Renal cortex interstitium (tissue), 11 donors: ENCODE measurements at regions not wholly inside any gene's neighbourhood (a gene's known extent, or its start where the extent isn't known, plus 50 kb on each side); places are given as distances from the start of the nearest gene placed in this dataset.

Experiments used
- DNase-seq, 11 donors: peaks; one replicate each; pipeline ENCODE4 v3.0.0-alpha.2; 2013; ENCODE audit warnings: low read depth in 9 of 11, low spot score in 4 of 11; ENCODE audit errors: extremely low read depth in 1 of 11

DNA sequence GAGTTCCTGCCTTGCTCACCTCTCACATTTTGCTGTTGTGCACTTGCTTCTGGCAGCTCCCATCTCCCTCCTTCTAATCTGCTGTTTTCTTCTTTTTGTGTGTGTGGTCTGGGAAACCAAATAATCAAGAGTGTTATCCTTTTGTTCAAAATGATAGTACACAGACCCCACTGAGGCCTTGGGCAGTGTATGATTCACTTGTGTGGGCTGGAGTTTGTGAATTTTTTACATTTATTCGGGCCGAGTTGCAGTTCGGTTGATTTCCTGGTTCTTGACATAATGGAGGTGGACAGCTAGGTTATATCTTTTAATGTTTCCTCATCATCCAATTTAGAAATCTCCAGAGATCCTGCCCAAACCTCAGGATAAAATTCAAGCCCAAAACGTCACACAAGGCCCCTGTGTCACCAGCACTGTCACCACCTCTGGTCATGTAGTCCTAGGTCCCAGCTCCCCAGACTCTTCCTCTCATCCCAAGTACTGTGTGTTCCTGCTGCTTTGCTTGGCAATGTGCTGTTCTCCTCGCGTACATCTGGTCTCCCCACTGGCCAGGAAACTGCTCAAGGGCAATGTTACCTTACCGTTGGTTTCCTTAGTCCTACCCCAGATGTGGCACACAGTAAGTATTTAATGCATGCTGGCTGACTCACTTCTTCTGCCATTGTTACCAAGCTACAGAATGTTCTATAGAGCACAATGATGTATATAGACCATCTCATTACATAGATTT, 55.7 kb upstream of the PHACTR2 start:
- DNase-seq: no peak

DNA sequence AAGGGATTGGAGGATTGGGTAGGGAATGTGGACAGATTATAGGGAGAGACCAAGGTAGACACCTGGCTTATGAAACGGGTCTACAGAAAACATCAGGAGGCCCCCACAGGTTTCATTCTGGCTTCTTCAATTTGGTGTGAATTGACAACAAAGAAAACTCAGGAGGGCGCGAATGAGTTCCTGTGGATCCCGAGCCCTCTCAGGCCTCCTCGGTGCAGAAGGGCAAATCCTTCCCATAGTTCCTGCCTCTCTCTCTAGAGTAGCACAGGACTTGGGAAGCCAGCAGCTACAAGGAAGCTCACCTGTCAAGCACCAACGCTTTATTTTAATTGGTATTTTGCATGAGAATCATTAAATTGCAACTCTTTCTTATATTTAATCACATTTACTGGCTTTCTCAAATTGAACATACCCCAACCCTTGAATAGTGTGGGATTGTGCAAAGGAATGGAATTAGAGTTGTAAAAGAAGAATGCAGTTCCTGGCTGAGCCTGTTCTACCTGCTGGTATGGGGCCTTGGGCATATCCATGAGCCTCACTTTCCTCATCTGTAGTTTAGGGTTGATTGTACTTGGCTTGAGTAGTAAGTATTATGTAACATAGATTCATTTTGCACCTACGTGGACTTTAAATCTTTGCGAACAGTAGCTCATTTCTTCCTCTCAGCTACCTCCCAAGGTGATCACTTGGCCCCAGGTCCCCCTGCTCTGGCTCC, 56.4 kb upstream of the PHACTR2 start:
- no peak for DNase-seq

DNA sequence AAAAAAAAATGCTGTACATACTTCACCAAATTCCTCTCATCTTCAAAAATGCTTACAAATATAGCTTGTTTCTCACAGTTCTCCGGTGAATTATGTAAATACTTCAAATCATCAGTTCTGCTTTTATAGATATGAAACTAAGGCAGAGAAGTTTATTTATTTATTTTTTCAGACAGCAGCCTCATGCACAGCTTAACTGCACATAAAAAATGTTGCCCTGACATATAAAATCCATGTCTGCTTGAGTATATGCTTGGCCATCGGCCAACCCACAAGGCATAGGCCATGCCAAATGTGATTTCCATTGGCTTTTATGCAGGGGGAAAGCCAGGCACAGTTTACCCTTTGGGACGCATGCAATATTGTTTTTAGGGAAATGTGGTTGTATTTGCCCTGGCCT, 57.3 kb upstream of the PHACTR2 start:
- no peak for DNase-seq

DNA sequence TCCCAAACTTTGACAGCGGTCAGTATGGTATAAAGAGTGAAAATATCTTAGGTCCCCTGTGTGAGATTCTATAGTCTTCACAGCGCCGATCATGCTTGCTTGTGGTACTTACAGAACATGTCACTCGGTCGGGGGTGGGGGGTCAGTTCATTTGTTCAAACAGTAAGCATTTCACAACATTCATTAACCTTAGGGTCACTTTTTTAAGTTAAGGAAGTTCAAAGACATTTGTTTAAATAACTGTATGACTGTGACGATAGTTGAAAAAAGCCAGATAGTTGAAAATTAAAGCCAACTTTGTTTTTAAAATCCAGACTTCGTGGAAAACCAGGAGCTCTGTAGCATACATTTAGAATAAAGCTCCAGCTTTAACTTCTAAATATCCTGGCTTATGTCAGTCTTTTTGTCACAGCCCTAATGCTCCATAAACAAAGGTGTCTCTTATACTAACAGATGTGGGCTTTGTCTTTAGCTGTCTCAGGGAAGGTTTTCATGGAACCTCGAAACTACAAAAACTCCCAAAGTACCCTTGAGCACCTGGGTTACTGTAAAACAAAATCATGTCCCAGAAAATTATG, 57.9 kb upstream of the PHACTR2 start:
- DNase-seq: no peak

DNA sequence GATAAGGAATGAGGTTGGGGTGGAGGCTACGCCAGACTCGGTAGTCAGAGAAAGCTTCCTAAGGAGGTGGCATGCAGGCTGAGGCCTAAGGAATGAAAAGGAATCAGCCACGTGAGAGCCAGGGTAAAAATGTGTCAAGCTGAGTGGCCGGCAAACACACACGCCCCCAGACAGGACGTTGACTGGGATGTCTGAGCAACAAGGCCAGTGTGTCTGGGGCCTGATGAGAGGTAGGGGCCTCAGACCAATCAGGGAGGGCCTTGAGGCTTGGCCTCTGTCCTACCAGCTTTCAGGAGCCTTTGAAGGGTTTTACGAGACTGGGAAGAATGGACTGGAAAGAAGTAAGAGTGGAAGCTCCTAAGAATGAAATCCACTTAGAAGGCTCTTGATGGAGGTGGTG, 61.0 kb upstream of the PHACTR2 start:
- DNase-seq: no peak

DNA sequence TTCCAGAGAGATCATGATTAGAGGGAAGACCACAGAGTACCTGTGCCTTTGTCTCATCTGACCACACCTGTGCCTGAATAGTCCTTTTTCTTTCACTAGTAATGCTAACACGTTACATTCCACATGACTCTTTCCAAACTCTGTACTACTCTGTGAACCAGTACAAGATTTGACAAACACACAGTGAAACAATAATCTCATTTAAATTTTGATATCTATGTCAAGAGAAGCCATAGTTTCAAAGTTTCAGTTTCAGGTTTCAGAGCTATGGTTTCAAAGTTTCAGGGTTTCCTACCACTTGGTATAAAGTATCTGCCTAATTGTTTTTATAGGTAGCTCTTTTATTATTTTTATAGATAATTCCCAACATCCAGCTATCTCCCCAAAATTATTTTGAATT, 62.0 kb upstream of the PHACTR2 start:
- DNase-seq: no peak

DNA sequence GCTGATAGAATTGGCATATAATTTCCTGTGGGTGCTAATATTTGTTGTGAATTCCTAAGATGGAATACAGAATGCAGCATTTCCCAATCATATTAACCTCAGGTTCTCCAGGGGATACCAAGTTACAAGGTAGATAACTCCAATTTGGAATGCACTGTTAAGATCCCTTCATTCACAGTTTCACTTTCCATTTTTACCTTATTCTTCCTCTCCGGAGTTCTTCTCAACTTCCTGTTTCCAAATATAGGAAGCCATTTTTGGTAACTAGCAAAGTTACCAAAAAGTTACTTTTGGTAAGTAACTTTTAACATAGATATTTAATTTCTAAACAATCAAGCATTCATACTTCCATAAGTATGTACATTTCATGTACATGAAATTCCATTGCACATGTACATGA, 63.5 kb upstream of the PHACTR2 start:
- DNase-seq: no peak

DNA sequence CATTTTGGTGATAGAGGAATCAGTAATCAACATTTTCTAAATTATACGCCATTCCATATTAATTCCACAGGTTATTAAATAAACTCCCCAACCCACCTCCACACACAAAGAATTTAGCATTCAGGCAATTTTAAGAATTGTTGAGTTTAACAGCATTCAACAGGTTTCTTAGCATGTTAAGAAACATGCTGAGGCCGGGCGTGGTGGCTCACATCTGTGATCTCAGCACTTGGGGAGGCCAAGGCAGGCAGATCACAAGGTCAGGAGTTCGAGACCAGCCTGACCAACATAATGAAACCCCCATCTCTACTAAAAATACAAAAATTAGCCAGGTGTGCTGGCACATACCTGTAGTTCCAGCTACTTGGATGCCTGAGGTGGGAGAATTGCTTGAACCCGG, 64.0 kb upstream of the PHACTR2 start:
- no peak for DNase-seq

DNA sequence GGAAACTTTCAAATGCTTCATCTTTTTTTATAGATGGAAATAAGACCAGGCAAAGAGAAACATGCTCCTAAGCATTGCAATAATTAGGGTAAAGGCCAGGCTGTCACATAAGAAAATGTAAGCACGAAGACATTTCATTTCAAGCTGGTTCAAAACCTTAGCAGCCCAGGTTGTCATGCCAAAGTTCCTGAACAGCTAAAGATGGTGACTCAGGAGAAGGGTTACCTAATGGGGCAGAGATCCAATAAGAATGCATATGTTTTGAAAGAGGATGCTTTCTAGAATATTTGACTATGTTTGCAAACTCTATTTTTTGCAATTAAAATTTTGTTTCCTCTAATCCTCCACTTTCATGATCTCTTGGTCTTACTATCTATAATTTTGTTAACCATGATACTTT, 65.6 kb upstream of the PHACTR2 start:
- no peak for DNase-seq

DNA sequence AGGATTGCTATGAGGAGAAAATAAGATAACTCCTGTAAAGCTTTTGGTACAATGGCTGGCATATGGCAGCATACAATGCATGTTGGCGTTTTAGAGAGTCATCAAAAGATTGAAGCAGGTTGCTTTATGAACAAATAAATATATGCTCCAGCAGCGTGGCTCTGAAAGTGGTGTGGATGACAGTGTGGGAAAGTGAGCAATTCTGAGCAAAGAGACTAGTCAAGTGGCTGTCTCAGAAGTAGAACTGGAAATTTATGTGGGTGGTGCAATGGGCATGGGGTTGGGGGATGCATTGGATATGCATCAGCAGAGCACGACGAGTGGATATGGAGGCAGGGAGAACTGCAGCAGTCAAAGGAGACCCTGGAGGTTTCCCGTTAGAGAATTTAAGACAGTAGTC, 66.2 kb upstream of the PHACTR2 start:
- no peak for DNase-seq

DNA sequence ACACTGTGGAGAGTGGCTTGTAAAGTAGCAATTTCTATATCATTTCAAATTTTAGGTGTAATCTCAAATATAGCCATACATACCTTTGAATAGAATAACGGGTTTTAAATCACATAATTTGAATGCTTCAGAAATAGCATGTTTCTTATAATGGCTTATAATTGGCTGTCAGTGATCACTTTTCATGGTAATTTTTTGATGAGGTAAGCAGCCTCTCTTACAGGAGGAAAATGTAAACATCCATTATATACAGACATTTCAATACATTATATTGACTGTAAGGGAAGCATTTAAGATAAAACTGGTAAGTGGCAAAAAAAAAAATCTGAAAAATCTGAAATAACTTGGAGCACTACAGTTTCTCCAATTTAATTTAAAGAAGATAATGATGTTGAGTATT, 67.8 kb upstream of the PHACTR2 start:
- DNase-seq: no peak

DNA sequence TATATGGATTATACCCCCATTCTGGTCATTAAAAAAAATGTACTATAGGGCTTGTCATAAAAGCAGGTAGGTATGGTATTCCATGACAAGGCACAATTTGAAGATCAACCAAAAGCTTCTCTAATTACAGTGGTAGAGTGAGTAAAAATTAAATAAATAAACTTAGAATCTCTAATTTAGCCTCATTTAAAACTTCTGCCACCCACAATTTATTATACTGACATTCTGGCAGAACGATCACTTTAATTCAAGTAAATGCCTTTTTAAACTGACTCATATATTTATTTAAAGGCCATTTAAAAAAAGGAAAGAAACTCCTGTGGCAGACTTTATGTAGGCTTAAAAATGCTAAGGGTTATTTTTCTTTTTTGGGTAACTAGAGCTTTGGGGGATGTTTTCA, 68.3 kb upstream of the PHACTR2 start:
- DNase-seq: no peak

DNA sequence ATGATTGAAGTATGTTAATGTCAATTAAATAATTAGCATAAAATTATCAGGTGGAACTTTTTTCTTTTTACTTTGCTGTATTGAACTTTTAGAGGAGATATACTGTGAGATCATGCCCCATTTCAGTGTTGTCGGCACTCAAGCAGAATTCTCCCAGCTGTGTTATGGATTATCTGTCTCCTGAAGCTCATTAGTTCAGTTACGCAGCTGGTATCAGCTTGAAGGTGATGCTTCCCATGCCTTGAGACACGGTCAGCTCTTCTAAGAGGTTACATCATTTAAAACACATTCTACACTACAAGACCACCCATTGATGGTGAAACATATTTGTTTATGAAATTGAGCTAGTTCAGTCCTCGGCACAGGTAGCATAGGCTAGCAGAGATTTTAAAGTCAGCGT, 68.9 kb upstream of the PHACTR2 start:
- no peak for DNase-seq

DNA sequence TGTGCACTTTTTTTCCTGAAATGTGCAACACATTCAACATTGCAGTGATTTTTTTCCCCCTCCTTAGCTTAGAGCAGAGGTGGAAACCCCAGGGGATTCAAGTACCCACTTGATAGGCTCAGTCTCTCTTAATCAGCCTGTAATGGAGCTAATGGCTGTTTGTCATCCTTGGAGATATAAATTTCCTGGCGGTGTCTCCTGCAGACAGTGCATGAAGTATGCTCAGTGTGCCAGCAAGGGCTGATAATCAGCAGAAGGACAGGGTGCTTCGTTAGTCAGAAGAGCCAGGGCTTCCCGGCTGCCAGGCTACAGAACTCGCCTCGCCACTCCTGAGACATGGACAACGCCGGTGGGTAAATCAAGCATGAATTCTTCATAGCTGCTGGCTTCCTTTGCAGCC, 69.8 kb upstream of the PHACTR2 start:
- no peak for DNase-seq

DNA sequence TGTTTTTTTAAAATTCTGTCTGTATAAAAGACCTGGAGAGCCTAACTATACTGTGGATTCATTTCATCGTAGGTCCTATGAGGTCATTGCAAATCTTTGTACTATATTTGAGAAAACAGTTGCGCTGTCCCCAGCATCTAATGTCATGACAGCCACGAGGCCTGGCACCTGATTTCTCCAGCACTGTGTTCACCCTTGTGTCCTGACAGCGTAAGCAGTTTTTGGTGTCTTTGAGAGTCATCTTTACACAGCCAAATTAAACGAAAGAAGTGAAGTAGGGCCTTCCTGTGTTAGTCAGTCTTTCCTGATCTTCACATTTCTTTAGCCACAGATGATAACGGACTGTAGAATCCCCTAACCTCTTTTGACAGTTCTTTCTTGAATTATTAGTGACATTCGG, 70.6 kb upstream of the PHACTR2 start:
- no peak for DNase-seq

DNA sequence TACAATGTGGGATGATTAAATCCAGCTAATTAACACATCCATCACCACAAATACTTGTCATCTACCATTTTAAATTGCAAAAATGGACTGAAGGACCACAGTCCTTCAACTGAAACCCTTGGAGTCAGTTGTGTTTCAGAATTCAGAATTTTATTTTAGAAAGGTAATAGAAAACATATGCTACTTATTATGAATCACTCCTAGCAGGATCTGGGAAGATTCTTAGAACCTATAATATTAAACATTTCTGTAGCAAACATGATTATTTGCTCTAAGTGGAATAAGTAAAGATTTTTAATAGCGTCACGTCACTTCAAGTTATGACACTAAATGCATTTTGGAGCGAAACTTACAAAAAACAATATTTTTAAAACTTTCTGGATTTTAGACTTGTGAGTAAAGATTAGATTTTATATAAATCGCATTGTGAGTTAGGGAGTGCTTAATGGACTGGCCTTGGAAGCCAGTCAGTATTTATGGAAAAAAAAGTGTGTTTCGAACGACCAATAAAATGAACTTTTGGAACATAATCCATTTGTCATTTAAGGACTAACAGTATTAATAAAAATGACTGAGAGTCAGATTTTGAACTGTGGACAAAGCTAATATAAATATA, 71.8 kb upstream of the PHACTR2 start:
- no peak for DNase-seq

DNA sequence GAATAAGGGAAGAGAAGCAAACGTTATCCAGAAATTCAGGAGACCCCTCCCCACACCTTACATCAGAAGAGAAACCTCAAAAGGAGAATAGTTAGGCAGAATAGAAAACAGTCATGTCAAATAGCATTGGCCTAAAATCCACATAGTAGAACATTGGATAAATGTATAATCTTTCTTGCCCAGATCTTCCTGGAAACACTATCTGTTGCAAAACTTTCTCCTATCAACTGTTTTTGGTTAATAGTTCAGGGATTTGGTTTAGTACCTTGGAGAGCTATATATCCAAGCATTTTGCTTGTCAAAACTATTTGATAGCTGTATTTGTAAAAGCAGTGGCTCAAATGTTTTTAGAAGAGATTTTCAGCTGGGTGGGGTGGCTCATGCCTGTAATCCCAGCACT, 74.3 kb upstream of the PHACTR2 start:
- no peak for DNase-seq

DNA sequence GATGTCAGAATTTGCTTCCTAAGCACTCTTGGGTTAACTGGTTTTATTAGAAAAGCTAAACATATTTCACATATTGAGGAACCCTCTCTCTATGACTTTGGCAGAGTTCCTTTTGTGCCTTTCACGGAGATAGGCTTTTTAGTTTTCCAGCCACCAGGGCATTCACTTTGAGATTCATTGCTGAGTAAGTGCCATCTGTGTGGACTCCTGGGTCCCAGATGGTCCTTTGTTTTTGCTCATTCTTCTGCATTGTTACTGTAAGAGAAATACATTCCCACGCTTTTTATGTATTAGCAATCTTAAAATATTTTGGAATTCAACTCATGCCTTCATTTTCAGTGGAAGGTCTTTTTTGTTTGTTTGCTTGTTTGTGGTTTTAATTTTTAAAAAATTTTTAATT, 76.3 kb upstream of the PHACTR2 start:
- no peak for DNase-seq

DNA sequence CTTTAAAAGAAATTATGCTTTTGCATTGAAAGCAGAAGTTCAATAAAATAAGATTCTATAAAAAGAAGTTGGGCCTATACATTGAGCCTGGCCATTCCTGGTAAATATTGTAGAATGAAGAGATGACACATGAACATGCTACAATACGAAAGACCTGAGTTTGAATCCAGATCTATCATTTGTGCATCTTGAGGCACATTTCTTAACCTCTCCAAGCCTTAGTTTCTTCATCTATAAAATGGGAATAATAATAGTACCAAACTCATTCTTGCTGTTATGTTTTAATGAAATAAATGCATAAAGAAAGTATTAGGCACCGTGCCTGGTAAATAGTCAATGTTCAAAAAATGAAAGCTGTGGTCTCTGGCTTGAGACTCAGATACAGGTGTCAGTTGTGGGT, 76.9 kb upstream of the PHACTR2 start:
- no peak for DNase-seq

DNA sequence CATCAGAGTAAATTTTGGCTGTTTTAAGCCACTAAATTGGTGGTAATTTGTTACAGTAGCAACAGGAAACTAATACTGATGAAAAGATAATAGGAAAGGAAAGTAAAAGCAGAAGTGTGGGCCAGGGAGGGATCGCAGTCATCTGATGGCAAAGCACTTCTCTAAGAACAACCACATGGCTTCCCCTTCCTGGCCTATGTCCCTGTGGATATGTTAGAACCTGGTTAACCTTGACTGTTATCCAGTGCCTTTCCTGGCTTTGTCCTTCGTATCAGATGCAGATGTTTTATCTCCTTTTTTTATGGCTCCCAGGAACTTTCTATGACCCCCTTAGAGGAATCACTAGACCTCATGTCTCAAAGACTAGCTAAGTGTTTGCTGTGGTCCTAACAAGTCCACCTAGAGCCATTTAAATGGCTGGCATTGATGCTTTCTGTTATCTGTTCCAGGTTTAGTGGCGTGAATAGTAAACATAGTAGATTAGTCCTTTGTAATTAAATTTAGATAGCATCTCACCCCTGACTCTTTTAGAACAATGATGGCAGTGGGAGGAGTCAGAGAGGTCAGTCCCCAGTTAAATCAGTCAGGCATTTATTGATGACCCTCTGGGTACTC, 79.2 kb upstream of the PHACTR2 start:
- DNase-seq: no peak
